ENCODE measurements at regions not wholly inside any gene's neighbourhood (a gene's known extent, or its start where the extent isn't known, plus 50 kb on each side); places are given as distances from the start of the nearest gene placed in this dataset.

DNA sequence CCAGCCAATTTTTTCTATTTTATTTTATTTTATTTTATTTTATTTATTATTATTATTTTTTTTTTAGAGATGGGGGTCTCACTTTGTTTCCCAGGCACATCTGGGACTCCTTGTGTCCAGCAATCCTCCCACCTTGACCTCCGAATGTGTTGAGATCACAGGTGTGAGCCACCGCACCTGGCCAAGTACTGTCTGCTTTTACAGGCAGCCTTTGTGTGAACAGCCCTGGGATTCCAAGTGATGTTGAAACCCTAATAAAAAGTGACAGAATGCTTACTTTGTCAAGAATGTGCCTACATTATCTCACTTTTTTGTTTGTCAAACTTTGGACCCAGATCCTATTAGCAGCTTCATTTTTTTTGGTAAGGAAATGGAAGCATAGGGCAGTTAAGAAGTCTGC is 220.1 kb upstream of the EDNRB start:
- intact Hi-C loops (cut with micrococcal nuclease), result loop anchor here (5.0 kb wide), 1 partner anchor 839 kb away; no protein-coding TSS in a partner anchor
- DNase-seq, result no peak
- no peaks in the 10 kb centered on the region for H3K36me3 Mint-ChIP-seq
- Histone ChIP-seq H3K4me1 (ENCODE audit: control insufficient read depth in 1 of 2, insufficient read depth in 2 of 2, low read length in 2 of 2) (peaks cover 3 to 5% of the 10 kb centered on the region in 2 donors), H2AFZ (ENCODE audit: insufficient read depth, low read depth, low read length, poor library complexity, severe bottlenecking) (no peak overlapping the region), H3K4me2 (replicated peaks; ENCODE audit: extremely low read depth, low read length, poor library complexity, severe bottlenecking) (no peak overlapping the region), H3K9ac (ENCODE audit: insufficient read depth, low read length, poor library complexity, severe bottlenecking) (no peak overlapping the region), H3K36me3 (replicated peaks in 1 of 2; ENCODE audit: control insufficient read depth in 1 of 2, insufficient read depth in 2 of 2, low read length in 2 of 2) (no peaks in the 10 kb centered on the region), H3K9me3 (replicated peaks in 1 of 2; ENCODE audit: control insufficient read depth in 1 of 2, insufficient read depth in 1 of 2, low read length in 2 of 2) (no peaks in the 10 kb centered on the region), H4K20me1 (ENCODE audit: insufficient read depth, low read length) (no peaks in the 10 kb centered on the region), H3K27ac (ENCODE audit: low read depth in 1 of 2, low read length in 2 of 2) (no peak overlapping the region), H3K4me3 (replicated peaks in 1 of 3; ENCODE audit: low read depth in 2 of 3, low read length in 3 of 3) (no peak overlapping the region), H3K27me3 (ENCODE audit: control insufficient read depth in 2 of 2, insufficient read depth in 2 of 2, low read length in 2 of 2) (no peaks in the 10 kb centered on the region), H3K79me2 (ENCODE audit: insufficient read depth, low read length) (no peaks in the 10 kb centered on the region)
- H3K27me3 Mint-ChIP-seq (ENCODE audit: low read depth in 3 of 3), result peaks cover 0 to 2% (median 0%) of the 10 kb centered on the region in 3 donors
- peaks cover 7% of the 10 kb centered on the region for H3K4me1 Mint-ChIP-seq
- H3K27ac Mint-ChIP-seq, result no peak overlapping the region
- 100% methylated on average over 2 of the region's 2 CpGs for WGBS (ENCODE audit: insufficient coverage)
- TF ChIP-seq, protein P1, sequence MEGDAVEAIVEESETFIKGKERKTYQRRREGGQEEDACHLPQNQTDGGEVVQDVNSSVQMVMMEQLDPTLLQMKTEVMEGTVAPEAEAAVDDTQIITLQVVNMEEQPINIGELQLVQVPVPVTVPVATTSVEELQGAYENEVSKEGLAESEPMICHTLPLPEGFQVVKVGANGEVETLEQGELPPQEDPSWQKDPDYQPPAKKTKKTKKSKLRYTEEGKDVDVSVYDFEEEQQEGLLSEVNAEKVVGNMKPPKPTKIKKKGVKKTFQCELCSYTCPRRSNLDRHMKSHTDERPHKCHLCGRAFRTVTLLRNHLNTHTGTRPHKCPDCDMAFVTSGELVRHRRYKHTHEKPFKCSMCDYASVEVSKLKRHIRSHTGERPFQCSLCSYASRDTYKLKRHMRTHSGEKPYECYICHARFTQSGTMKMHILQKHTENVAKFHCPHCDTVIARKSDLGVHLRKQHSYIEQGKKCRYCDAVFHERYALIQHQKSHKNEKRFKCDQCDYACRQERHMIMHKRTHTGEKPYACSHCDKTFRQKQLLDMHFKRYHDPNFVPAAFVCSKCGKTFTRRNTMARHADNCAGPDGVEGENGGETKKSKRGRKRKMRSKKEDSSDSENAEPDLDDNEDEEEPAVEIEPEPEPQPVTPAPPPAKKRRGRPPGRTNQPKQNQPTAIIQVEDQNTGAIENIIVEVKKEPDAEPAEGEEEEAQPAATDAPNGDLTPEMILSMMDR (IDR thresholded peaks at IDR 0.05), result no peak
- no peak overlapping the region for H3K4me3 Mint-ChIP-seq
- H3K9me3 Mint-ChIP-seq, result peaks cover 0 to 1% (median 0%) of the 10 kb centered on the region in 7 donors

DNA sequence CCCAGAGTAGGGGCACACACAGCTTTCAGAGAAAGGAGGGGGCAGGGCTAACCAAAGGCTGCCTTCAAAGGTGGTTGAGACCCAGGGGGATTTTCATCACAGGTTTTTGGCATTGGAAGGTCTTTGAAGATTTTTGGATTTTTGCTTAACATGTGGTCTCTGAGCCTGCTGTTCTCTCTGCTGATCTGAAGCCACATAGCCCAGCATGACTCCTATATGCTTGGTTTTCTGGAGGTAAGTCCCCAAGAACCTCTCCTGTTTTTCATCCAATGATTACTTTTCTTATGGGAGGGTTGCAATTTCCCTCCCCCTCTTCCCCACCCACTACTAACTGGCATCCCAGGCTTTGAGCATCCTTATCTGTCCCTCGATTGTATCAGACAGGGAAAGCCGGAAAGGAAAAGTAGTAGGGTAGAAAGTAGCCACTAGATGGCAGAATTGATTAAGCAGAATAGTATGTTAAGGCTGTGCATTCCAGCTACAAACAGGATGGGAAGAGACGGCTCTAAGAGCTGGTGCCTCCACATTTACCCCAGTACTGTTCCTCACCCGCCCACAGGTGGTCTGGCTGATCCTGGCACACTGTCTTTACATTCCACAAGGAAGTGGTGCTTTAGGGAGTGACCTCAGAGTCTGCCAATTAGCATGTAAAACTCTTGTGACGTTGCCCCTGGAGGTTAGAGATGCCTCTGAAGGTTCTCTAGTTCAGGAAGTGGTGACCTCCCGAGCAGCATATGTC is 218.9 kb upstream of the EDNRB start:
- Histone ChIP-seq H3K27me3 (ENCODE audit: control insufficient read depth in 2 of 2, insufficient read depth in 2 of 2, low read length in 2 of 2) (no peaks in the 10 kb centered on the region), H3K4me1 (ENCODE audit: control insufficient read depth in 1 of 2, insufficient read depth in 2 of 2, low read length in 2 of 2) (peaks cover 3 to 5% of the 10 kb centered on the region in 2 donors), H3K9me3 (replicated peaks in 1 of 2; ENCODE audit: control insufficient read depth in 1 of 2, insufficient read depth in 1 of 2, low read length in 2 of 2) (no peaks in the 10 kb centered on the region), H3K36me3 (replicated peaks in 1 of 2; ENCODE audit: control insufficient read depth in 1 of 2, insufficient read depth in 2 of 2, low read length in 2 of 2) (no peaks in the 10 kb centered on the region), H3K79me2 (ENCODE audit: insufficient read depth, low read length) (no peaks in the 10 kb centered on the region), H2AFZ (ENCODE audit: insufficient read depth, low read depth, low read length, poor library complexity, severe bottlenecking) (peak overlapping the region; percentile 70), H3K27ac (ENCODE audit: low read depth in 1 of 2, low read length in 2 of 2) (no peak overlapping the region), H3K4me2 (replicated peaks; ENCODE audit: extremely low read depth, low read length, poor library complexity, severe bottlenecking) (peak overlapping the region; percentile 58), H4K20me1 (ENCODE audit: insufficient read depth, low read length) (no peaks in the 10 kb centered on the region), H3K4me3 (replicated peaks in 1 of 3; ENCODE audit: low read depth in 2 of 3, low read length in 3 of 3) (peak overlapping the region in 1 of 3 experiments; percentile 56), H3K9ac (ENCODE audit: insufficient read depth, low read length, poor library complexity, severe bottlenecking) (no peak overlapping the region)
- H3K27ac Mint-ChIP-seq, result peak overlapping the region in 1 of 7 donors; percentile 37
- 0% methylated on average over 3 of the region's 6 CpGs for WGBS (ENCODE audit: insufficient coverage)
- H3K27me3 Mint-ChIP-seq (ENCODE audit: low read depth in 3 of 3), result peaks cover 0 to 2% (median 0%) of the 10 kb centered on the region in 3 donors
- H3K4me3 Mint-ChIP-seq, result peak overlapping the region; percentile 70 to 72
- no peaks in the 10 kb centered on the region for H3K36me3 Mint-ChIP-seq
- DNase-seq, result peak; percentile 5 to 49 (median 29)
- intact Hi-C loops (cut with micrococcal nuclease), result loop anchor here (5.0 kb wide), 1 partner anchor 840 kb away; no protein-coding TSS in a partner anchor
- TF ChIP-seq, protein P1 (IDR thresholded peaks at IDR 0.05), result peak; percentile 77
- peaks cover 7% of the 10 kb centered on the region for H3K4me1 Mint-ChIP-seq
- H3K9me3 Mint-ChIP-seq, result peaks cover 0 to 1% (median 0%) of the 10 kb centered on the region in 7 donors
